Fibroblast of gingiva (primary cell): ENCODE measurements at regions not wholly inside any gene's neighbourhood (a gene's known extent, or its start where the extent isn't known, plus 50 kb on each side); places are given as distances from the start of the nearest gene placed in this dataset.
A peak's percentile ranks its signal among the peaks of the same experiment; 100 is the strongest.
"Not testable (repeated sequence)": the region's sequence is repeated elsewhere in the genome, so short reads cannot be mapped to it uniquely, and the experiment has no call there.

Experiments
- DNase-seq: peaks from one replicate; pipeline ENCODE4 v3.0.0-alpha.2; 2011; ENCODE audit warnings: low read depth

DNA sequence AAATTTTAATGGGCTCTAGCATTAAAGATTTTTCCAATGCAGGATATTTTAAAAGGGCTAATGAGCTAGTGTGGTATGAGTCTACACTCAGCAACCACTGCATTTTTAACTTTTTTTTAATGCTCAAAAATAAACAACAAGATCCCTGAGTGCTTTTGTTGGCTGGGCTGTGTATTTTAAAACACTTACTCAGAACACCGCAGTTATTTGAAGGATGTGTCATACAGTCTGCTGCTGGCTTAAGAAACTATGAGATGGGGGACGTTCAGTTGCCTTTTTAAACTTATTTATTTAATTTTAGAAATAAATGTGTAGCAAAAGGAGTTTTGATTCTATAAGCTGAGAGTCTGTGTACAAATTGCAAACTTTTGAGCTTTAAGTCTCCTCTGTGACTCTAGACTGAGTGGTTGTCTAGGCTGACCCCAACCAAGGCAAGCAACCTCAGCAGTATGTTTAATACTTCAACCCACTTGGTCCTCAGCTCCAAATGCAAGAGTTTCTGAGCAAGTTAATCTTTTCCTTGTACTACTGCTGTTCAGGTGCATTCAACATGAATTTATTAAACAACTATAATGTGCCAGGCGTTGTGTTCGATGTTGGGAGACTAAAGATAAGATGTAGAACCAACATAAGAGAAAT lies 278.6 kb upstream of the DIPK2B start:
- DNase-seq = peak; percentile 85

DNA sequence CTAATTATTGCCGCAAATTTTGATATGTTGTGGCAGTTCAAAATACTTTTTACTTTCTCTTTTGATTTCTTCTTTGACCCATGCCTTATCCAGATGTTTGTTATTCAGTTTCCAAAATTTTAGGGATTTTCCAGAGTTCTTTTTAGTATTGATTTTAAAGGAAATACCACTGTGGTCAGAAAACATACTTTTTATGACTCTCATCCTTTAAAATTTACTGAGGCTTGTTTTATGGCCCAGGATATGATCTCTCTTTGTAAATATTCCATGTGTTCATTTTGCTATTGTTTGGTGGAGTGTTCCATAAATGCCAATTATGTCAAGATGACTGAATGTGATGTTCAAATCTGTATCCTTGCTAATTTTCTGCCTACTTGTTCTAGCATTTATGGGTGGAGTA lies 272.3 kb upstream of the DIPK2B start:
- peak; percentile 50 for DNase-seq

DNA sequence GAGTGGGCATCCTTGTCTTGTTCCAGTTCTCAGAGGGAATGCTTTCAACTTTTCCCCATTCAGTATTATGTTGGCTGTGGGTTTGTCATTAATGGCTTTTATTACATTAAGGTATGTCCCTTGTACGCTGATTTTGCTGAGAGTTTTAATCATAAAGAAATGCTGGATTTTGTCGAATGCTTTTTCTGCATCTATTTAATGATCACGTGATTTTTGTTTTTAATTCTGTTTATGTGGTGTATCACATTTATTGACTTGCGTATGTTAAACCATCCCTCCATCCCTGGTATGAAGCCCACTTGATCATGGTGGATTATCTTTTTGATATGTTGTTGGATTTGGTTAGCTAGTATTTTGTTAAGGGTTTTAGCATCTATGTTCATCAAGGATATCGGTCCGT lies 266.9 kb upstream of the DIPK2B start:
- DNase-seq = not testable (repeated sequence)

DNA sequence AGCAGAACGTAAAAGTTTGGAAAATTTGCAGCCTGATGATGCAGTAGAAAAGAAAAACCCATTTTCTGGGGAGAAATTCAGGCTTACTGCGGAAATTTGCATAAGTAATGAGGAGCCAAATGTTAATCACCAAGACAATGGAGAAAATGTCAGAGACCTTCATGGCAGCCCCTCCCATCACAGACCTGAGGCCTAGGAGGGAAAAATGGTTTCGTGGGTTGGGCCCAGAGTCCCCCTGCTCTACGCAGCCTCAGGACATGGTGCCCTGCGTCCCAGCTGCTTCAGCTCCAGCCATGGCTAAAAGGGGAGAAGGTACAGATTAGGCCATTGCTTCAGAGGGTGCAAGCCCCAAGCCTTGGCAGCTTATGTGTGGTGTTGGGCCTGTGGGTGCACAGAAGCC lies 255.1 kb upstream of the DIPK2B start:
- not testable (repeated sequence) for DNase-seq

DNA sequence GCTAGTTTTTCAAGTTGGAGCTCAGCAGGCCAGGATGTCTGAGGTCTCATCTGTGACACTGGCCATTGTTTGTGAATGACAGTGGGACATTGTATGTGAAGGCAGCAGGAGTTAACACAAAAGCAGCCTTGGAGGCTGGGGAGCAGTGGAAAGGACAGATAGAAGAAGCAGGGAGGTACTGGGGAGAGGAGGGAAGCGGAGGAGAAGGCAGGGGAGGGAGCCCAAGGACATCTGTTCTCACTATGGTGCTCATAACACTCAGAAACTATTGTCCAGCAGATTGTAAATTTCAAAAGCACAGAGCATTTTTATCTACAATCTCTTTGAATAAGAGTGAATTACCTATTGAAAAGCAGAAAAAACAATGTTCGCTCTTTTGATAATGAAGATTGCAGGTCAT lies 253.6 kb upstream of the DIPK2B start:
- DNase-seq = no peak

DNA sequence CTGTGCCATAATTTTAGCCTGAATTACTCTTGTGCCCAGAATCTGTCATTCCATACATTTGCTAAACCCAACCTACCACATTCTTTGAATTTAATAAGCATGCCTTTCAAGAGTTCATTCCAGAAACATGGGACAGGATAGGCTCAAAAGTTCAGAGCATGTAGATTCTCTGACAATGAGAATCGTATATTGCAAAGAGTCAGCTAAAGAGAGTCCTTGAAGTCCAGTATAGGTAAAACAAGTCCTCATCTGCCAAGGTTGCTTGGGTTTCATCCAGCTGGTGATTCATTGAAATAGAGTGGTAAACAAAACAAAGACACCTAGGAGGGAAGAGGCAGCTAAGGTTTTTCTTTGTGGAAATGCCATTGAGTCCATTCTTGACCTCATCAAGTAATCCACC lies 249.3 kb upstream of the DIPK2B start:
- DNase-seq = no peak

DNA sequence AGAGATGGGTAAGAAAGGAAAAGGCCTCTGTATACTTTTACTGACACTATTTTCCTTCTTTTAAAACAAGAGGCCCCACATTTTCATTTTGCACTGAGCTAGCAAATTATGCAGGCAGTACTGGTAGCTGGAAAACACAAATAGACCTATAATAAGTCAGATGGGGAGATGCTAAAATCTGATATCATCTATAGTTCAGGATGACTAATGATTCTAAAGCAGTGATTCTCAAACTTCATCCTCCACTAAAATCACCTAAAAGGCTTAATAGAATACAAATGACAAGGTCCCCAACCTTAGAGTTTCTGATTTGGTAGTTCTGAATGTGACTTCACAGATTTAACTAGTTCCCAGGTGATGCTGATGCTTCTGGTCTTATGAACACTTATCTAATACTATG lies 247.3 kb upstream of the DIPK2B start:
- no peak for DNase-seq

DNA sequence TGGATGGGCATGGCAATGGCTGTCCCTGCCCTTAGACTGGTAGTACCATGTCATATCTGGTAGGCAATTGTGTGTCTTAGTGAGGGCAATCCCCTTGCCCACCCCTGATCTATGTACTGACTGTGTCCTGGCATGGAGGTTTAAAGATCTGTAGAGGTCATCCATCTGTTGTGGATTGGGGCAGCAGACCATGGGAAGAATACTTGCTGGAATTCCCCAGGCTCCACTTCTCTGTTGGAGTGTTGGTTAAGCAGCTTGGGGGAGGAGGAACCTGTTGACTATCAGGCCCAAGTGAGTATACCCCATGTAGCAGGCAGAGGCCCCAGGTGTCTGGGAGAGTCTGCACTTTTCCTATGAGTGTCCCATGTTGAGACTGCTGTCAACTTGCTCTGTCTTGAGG lies 246.7 kb upstream of the DIPK2B start:
- no peak for DNase-seq

DNA sequence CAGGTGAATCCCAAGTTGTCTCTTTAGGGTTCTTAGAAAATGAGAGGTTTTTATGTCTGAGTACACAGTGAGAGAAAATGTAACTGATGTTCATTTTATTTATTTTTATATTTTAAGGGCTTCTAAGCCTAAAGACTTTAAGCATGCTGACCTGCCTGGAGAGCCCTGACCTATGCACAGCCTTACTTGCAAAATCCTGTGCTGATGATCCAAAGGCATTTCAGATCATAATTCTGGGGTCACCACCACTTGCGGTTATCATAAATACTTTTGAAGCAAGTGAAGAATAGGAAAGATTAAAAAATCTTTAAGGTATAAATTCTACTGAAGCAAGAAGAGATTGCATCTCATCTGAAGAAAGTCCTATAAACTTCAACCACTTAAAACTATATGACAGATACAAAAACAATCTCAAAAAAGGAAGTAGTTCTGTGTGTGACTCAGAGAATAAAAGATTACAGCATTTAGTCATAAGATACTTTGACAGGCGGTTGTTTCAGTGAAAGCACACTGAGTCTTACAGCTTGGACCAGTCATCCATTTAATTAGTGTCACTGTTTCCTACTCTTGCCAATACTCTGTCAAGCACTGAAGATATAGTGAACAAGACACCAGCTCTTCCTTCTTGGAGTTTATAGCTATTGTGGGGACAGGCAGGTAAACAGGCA lies 245.2 kb upstream of the DIPK2B start:
- DNase-seq = peak; percentile 43

DNA sequence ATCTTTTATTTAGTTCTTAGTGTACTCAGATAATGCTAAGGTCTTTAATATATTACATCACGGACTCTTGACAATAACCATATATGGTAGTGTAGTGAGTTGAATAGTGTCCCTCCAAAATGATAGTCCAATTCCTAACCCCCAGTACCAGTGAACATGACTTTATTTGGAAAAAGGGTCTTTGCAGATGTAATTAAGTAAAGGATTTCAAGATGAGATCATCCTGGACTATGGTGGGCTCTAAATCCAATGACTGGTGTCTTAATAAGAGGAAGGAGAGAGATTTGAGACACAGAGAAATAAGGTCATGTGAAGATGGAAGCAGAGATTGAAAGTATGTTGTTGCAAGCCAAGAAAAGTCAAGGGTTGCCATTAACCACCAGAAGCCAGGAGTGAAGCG lies 236.5 kb upstream of the DIPK2B start:
- DNase-seq = no peak

DNA sequence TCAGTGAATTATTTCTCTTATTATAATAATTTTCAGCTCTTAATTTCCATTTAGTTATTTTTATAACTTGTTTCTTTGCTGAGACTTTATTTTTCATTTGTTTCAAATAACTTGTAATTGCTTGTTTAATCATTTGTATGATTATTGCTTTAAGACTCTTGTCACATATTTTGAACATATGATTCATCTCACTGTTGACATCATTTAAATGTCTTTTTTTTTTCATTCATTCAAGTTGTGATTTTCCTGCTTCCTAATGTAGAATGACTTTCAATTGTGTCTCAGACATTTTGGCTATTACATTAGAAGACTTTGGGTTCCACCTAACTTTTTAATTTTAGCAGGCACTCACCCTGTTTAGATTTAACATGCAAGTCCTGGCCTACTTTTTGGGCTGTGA lies 234.8 kb upstream of the DIPK2B start:
- DNase-seq = no peak

DNA sequence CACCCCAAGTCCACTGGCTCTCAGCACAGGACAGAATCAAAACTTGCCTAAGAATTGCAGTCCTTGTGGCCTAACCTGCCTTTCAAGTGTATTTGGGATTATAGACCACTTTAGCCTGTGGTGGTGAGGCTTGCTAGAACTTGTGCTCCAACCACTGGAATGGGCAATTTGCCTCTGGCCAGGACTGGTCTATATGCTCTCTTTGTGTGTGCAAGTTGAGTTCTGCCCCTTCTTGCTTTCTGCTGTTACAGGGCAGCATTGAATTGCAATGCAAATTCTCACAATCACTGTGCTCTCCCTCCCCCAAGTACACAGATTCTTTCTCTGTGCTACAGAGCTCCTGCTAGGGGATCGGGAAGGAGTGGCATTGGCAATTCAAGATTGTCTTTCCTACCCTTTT lies 233.6 kb upstream of the DIPK2B start:
- DNase-seq = no peak

DNA sequence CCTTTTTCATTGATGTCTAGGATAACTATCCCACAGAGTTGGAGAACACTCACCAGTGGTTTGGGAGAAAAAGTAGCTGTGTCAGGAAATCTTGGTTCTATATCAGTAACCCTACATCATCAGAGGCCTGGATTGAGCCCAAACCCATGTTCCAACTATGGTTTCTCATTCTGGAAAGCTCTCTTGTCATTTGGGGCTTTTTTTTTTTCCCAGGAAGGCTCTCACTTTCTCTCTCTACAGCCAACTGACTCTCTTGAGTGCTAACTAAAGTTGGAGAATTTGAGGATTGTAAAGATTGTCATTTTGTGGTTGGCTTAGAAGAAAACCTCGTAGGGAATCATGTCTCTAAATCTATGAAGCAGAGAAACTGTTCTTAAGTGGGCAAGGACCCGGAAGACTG lies 228.2 kb upstream of the DIPK2B start:
- DNase-seq = peak; percentile 6

DNA sequence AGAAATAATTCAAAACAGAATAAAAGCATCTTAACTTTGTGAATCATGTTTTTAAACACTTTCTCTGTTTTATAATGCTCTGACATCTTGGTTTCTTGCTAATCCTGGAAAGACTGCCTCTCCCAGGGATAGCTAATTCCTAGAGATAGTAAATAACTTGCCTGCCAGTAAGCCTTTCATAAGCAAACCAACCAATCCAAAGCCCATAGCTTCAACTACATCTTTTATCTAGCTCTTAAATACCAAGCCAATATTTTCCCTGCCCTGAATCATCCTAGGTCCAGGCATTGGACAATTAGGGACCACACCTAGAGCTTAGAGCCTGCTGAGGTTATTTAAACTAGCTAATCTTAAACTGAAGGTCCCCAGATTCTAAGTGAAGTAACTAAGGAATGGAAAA lies 223.7 kb upstream of the DIPK2B start:
- no peak for DNase-seq

DNA sequence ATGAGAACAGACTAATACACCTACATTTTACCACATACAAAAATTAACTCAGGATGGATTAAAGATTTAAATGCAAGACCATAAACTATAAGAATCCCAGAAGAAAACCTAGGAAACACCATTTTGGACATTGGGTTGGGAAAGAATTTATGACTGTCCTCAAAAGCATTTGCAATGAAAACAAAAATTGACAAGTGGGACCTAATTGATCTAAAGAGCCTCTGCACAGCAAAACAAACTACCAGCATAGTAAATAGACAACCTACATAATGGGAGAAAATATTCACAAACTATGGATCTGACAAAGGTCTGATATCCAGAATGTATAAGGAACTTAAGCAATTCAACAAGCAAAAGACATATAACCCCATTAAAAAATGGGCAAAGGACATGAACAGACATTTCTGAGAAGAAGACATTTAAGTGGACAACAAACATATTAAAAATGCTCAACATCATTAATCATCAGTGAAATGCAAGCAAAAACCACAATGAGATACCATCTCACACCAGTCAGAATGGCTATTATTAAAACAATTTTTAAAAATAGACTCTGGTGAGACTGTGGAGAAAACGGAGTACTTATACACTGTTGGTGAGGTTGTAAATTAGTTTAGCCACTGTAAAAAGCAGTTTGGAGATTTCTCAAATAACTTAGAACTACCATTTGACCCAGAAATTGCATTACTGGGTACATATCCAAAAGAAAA lies 221.7 kb upstream of the DIPK2B start:
- DNase-seq = peak; percentile 1

DNA sequence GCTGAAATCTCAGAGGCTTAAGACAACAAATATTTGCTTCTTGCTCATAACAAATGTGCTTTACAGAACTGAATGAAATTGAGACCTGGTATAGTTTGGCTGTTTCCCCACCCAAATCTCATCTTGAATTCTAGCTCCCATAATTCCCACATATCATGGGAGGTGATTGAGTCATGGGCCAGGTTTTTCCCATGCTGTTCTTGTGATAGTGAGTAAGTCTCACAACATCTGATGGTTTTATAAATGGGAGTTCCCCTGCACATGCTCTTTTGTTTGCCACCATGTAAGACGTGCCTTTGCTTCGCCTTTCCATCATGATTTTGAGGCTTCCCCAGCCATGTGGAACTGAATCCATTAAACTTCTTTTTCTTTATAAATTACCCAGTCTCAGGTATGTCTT lies 221.1 kb upstream of the DIPK2B start:
- DNase-seq = no peak

DNA sequence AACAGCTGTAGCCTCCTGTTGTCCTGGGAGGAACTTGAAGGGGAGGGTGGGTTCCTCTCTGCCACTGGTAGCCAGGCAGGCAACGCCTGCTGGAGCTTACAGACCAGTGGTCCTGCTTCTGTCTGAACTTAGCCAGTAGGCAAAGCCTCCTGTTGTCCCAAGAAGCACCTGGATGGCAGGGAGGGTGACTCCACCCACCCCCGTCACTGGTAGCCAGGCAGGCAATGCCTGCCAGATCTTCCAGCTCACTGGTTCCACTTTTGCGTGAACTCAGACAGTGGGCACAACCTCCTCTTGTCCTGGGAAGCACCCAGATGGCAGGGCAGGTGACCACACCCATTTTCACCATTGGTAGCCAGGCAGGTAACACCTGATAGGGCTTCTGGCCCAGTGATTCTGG lies 203.5 kb upstream of the DIPK2B start:
- DNase-seq = no peak

DNA sequence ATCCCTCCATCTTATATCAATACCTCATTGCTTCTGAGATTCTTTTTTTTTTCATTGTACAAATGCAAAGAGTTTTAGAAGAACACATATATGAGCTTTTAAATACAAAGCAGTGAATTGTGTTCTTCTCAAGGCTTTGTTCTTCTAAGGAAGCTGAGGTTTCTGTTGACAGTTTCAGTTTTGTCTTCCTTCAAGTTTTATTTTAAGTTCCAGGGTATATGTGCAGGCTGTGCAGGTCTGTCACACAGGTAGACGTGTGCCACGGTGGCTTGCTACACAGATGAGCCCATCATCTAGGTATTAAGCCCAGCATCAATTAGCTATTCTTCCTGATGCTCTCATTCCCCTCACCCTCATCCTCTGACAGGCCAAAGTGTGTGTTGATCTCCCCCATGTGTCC lies 201.2 kb upstream of the DIPK2B start:
- DNase-seq = no peak

DNA sequence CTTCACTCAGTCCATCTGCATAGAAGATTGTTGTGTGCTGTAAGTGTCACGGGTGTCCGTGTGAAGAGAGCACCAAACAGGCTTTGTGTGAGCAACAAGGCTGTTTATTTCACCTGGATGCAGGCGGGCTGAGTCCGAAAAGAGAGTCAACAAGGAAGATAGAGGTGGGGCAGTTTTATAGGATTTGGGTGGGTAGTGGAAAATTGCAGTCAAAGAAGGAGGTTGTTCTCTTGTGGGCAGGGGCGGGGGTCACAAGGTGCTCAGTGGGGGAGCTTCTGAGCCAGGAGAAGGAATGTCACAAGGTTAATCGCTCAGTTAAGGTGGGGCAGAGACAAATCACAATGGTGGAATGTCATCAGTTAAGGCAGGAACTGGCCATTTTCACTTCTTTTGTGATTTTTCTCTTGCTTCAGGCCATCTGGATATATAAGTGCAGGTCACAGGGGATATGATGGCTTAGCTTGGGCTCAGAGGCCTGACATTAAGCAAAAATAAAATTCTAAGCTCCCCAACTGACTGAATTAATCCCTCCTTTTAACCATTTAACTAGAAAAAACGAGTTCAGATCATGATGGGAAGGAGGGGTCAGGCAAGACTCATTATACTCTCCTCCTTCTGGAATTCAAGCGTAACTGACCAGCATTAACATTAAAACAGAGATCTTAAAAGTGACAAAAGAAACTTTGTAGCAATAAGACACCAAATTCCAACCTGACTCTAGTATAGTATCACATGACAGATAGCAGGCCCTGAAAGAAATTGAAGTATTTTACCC lies 200.5 kb upstream of the DIPK2B start:
- not testable (repeated sequence) for DNase-seq

DNA sequence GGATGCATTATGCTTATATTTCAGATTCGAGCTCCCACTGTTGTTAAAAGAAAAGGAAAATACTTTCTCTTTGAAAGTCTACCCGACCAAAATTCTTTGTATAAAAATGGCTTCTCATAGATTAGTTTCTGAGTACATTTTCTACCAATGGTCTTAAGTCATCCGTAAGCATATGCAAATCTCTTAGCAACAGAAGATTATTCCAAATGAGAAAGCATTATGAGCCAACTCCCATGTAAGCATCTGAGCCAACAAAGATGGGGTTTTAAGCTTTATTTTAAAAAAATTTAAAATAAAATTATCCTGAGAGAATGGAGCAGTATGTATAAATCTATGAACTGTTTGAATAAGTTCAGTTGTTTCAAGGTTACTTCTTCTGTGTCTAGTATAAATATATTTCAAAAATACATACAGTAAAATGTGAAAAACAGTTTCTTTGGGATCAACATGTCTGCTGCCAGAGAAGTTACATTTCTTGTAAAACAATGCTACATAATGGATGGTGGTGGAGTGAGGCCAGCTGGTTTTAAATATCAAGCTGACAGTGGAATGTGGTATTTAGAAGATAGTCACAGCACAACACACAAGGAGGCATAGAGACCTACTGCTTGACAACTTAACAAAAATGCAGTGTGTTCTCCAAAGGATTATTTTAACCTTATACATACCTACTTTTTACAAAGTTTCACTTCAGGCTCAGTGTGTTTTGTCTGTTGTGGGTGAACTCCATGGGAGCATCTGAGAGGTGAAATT lies 199.5 kb upstream of the DIPK2B start:
- peak; percentile 61 for DNase-seq

DNA sequence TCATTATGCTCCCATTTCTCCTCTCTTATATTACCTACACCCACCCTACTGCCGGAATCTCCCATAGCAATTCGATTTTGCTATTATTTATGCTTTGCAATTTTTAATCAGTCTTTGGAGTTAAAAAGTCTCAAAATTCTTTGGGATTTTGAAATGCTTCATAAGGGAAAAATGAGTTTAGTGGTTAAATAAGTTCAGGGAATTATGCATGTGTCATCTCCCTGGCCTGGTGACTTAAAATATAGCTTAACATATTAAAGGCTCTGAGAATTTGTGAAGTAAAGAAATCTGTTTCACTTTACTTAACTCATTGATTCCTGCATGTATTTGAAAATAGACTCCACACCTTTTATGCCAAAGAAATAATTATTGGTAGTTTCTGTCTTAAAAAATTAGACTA lies 185.1 kb upstream of the DIPK2B start:
- DNase-seq = no peak

DNA sequence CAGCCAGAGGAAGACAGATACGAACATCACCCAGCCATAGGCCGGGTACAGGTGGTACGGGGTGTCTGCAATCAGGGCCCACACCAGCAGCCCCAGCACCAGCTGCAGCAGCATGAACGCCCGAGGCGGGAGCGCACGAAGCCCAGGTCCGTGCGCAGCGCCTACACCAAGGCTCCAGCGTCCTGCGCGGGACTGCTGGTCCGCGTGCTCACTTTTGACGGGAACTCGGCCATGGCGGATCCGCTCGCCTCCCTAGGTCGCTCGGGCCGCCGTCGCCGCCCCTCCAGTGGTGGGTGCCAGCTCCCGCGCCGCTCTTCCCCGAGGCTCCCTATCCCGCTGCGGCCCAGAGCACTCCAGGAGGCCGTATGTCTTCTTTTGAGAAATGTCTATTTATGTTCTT lies 181.2 kb upstream of the DIPK2B start:
- no peak for DNase-seq
